LNCAP (cell line): ENCODE measurements at regions not wholly inside any gene's neighbourhood (a gene's known extent, or its start where the extent isn't known, plus 50 kb on each side); places are given as distances from the start of the nearest gene placed in this dataset.

Experiments used
- CTCF ChIP-seq: fragments of 450-650 bp; IDR thresholded peaks from 2 replicates; pipeline ENCODE4 v1.5.1; 2017; ENCODE audit warnings: mild to moderate bottlenecking

- TF ChIP-seq CTCF: no peak
Observed at GRCh38 chrX:87941841-87942240, 424.2 kb downstream of the KLHL4 start.

- TF ChIP-seq CTCF: no peak
Observed at GRCh38 chrX:87961471-87961870, 443.9 kb downstream of the KLHL4 start.

GRCh38 chrX:87968118-87968517, 450.5 kb downstream of the KLHL4 start:
- no peak for TF ChIP-seq CTCF

GRCh38 chrX:87975365-87975764, 457.8 kb downstream of the KLHL4 start:
- TF ChIP-seq CTCF: no peak

- no peak for TF ChIP-seq CTCF
Observed at GRCh38 chrX:88024022-88024421, 506.4 kb downstream of the KLHL4 start.

GRCh38 chrX:88072339-88073030, 554.9 kb downstream of the KLHL4 start:
- no peak for TF ChIP-seq CTCF

GRCh38 chrX:88101968-88102367, 584.4 kb downstream of the KLHL4 start:
- no peak for TF ChIP-seq CTCF

- TF ChIP-seq CTCF: peak; percentile 37; the same call in 1 of the 2 replicates
Observed at GRCh38 chrX:88135735-88136134, 611.3 kb upstream of the CPXCR1 start.
